Kidney glomerular epithelial cell (primary cell): ENCODE measurements at regions not wholly inside any gene's neighbourhood (a gene's known extent, or its start where the extent isn't known, plus 50 kb on each side); places are given as distances from the start of the nearest gene placed in this dataset.
A peak's percentile ranks its signal among the peaks of the same experiment; 100 is the strongest.

Source experiments
- DNase-seq: peaks from one replicate; lab custom pipeline; 2025; lab: John Stamatoyannopoulos, UW

- no peak for DNase-seq
These were observed 92.3 kb upstream of the PKDCC start for GRCh38 chr2:41955316-41956043.

DNA sequence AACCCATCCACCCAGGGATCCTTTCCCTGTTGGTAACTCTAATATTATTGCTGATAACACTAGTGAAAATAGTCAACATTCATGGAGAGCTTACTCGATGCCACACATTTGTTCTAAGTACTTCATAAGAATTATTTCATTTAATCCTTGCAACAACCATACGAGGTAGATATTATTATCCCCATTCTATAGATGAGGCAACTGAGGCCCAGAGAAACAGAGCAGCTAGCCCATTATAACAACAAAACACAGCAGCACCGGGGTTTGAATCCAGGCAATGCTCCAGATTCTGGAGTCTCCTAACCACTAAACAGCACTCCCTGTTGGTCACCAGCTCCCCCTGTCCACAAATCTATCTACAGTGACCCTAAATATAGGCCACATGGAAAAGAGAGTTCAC is 90.4 kb upstream of the PKDCC start:
- DNase-seq = no peak

GRCh38 chr2:41958251-41958650 is 89.6 kb upstream of the PKDCC start:
- DNase-seq = no peak

DNA sequence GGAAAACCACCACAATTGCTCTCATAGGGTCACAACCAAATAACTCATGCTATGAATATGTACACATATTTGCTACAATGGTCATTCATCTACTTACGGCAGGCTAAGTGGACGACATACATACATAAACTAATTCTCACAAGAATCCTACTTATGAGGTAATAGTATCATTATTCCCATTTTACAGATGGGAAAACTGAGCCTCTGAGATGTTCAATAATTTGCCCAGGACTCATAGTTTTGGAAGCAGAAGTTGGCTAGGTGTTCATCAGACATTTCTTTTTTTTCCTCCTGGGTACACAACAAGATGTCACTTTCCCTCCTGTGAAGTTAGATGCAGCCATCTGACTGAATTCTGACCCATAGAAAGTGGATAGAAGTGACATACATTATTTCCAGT is 89.0 kb upstream of the PKDCC start:
- DNase-seq = no peak

DNA sequence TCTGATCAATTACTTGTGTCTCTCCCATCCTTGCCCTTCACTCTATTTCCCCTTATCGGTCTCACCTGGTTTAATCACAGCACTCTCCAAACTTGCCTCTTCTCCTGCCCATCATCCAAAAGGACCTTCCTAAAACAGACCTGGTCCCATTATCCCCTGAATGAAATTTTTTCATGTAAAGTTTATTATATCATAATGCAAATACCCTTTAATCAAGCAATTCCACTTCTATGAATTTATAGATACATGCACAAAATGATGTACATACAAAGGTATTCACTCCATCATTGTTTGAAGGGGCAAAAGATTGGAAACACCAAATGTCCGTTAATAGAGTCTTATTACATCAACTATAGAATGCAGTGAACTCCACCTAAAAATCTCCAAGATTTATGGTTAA is 88.1 kb upstream of the PKDCC start:
- DNase-seq = no peak

- no peak for DNase-seq
These were observed 84.7 kb upstream of the PKDCC start for GRCh38 chr2:41962922-41963622.

- DNase-seq = peak; percentile 17
These were observed 83.9 kb upstream of the PKDCC start for GRCh38 chr2:41963661-41964525.

DNA sequence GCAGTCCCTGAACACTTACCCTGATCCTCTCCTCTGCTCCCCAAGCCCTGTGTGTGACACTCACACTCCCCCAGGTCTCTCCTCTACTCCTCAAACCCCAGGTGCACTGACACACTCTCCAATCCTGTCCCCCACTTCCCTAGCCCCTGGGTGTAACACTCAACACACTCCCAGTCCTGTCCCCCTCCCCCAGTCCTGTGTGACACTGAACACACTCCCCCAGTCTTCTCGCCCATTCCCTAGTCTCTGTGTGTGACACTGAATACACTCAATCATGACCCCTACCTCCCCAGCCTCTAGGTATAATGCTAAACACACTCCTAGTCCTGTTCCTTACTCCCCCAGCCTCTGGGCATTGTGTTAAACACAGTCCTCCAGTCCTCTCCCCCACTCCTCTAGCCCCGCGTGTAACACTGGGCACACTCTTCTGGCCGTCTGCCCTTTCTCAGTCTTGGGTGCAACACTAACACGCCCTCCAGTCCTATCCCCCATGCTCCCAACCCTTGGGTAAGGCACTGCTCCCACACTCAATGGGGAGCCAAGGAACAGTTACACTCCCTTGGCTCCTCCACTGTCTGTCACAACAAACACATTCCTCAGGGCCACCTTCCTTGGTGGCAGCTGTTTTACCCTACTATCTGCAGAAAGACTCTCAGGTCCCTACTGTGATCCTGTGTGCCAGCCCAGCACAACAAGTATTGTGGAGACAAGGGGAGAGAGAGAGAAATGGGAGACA is 82.5 kb upstream of the PKDCC start:
- no peak for DNase-seq

DNA sequence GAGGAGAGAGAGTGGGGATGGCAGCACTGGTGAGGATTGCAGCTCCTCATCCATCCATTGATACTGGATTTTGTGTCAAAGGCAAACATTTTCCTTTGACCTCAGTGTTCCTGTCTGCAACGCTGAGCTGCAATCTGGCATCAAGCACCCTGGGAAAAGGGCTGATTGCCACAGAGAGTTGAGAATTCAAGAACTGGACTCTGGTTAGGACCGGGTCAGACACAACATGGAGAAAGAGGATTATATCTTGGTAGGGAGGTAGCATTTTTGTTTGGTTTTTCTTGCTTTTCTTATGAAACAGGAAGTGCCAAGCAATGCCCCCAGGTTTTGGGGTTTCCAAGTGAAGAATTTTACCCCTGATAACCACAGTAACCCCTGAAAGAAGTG is 81.9 kb upstream of the PKDCC start:
- DNase-seq = no peak

DNA sequence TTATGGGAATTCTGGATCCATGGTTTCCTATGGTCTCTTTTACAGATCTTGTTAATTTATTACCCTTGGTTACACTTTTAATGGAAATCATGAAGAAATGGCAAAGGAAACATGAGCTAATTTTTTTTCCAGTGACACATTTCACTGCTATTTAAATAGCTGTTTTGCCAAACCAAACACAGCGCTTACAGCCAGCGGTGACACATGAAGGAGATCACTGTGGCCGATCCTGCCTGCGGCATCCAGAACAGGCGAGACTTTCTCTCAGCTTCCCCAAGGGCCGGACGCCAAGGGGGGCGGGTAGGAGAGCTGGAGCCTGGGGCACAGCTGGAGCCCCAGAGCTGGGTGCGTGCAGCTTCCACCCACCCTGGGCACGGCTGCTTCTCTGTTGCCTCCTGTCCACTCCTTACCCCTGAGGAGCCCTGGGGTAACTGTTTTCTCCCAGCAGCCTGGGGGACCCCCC is 81.4 kb upstream of the PKDCC start:
- peak; percentile 89 for DNase-seq

- DNase-seq = no peak
These were observed 80.9 kb upstream of the PKDCC start for GRCh38 chr2:41966920-41967319.

- DNase-seq = no peak
These were observed 80.2 kb upstream of the PKDCC start for GRCh38 chr2:41967476-41968181.

GRCh38 chr2:41968182-41968578 is 79.6 kb upstream of the PKDCC start:
- no peak for DNase-seq

DNA sequence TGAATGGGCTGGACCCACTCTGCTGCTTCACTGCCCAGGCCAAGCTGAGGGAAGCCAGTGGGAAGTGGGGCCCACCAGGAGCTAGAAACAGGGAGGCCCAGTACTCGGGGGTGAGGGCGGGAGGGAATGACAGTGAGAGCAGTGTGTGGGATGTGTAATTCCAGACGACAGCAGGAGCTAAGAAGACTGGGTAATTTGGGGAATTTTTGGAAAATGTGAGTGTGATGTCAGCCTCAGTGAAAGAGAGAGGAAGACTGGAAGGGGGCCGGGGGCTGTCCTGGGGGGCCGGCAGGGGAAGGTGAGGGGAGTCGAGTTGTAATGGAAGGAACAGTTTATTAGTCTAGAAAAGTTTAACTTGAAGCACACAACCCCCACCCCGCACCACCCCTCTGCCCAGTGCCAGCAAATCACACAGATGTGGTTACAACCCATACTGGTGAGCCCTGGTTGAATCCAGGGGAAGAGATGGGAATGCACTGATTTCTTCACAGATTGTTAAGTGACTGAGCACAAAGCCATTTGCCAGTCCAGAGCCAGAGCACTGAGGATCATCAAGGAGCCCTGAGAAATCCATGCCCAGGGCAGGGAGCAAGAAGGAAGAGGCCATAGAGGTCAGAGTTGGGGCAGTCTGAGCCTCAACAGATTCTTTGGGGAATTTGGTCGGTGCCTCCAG is 76.7 kb upstream of the PKDCC start:
- DNase-seq = no peak

GRCh38 chr2:41972179-41972578 is 75.6 kb upstream of the PKDCC start:
- no peak for DNase-seq

DNA sequence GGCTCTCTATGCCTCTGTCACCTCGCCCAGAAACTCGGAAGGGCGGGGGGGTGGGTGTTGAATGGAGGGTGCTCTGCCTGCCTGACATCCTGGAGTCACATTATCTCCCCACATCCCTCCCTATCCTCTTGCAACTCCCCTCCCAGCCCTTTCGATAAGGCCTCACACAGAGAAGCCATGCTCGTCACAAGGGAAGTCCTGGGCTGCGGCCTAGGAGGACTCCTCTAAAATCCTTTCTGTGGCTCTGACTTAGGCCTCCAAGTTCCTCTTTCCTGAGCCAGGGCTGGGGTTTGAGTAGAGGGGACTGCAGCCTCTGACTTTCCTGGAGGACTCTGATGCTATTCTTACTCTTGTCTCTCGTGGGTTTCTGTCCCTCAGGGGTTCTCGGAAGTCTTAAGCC is 75.0 kb upstream of the PKDCC start:
- DNase-seq = no peak

DNA sequence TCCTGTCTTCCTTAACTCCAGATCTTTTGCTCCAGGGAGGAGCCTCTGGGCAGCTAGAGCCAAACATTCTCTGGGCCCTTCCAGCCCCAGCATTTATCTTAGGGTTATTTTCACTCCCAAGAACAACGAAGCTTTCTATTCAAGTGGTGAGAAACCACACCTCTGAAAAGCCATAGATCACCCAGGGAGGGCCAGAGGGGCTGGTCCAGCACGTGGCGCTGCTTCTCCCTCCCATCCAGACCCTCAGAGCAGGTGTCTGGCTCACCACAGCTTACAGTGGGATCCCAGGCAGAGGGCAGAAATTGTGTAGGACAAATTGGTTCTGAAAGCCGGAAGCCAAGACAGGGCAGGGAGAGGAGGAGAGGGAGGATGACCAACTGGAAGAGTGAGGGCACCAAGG is 74.0 kb upstream of the PKDCC start:
- no peak for DNase-seq

- no peak for DNase-seq
These were observed 66.4 kb upstream of the PKDCC start for GRCh38 chr2:41981417-41981816.

- DNase-seq = no peak
These were observed 62.2 kb upstream of the PKDCC start for GRCh38 chr2:41985573-41986095.

- DNase-seq = no peak
These were observed 58.2 kb upstream of the PKDCC start for GRCh38 chr2:41989501-41990180.
